Epithelial cell of proximal tubule (primary cell): ENCODE measurements at regions not wholly inside any gene's neighbourhood (a gene's known extent, or its start where the extent isn't known, plus 50 kb on each side); places are given as distances from the start of the nearest gene placed in this dataset.

Experiments used
- DNase-seq: peaks from one replicate; pipeline ENCODE4 v3.0.0-alpha.2; 2011; ENCODE audit warnings: low read depth
- H3K4me3 ChIP-seq: 2 replicates; pipeline ENCODE4 v1.5.1; 2011; ENCODE audit warnings: low read depth, mild to moderate bottlenecking, low read length
- TF ChIP-seq, protein P1 (sequence below): conservative IDR thresholded peaks from 2 replicates; pipeline ENCODE4 v1.5.1; 2012; ENCODE audit warnings: low read depth, mild to moderate bottlenecking, low read length

DNA sequence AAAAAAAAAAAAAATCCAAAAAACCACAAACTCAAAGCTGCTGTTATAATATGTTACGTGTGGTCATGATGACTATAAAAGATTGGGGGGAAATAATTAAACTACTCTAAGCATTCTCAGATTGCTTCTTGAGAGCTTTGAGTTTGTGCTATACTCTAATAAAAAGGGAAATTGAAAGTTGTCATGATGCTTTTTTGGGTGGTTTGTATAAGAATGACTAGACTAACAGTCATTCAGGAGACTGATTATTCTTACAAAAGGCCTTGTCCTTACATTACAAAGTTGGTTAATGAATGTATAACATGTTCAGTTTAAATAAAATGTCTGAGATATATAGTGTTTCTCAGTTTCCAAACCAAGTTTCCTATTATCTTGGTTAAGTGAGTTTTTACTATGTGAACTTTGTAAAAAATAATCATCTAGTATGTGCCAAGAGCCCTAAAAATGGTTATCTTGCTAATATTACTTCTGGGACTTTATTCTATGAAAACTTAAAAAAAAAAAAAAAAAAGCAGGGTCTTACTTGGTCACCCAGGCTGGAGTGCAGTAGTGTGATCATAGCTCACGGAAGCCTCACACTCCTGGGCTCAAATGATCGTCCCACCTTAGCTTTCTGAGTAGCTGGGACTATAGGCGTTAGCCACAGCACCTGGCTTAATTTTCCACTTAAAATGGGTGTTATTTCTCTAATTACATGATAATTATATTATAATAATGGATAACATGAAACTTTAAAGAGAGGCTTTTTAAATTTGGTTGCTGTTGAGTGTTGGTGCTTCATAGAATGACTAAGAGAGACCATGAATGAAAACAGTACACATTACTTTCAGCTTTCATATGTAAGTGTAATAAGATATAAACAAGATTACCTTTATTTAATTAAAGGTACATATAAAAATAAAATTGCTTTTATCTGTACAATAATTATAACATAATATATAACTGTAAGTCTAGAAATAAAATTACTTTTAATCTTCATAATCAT, 459.6 kb upstream of the RGS6 start:
- TF ChIP-seq, protein P1, sequence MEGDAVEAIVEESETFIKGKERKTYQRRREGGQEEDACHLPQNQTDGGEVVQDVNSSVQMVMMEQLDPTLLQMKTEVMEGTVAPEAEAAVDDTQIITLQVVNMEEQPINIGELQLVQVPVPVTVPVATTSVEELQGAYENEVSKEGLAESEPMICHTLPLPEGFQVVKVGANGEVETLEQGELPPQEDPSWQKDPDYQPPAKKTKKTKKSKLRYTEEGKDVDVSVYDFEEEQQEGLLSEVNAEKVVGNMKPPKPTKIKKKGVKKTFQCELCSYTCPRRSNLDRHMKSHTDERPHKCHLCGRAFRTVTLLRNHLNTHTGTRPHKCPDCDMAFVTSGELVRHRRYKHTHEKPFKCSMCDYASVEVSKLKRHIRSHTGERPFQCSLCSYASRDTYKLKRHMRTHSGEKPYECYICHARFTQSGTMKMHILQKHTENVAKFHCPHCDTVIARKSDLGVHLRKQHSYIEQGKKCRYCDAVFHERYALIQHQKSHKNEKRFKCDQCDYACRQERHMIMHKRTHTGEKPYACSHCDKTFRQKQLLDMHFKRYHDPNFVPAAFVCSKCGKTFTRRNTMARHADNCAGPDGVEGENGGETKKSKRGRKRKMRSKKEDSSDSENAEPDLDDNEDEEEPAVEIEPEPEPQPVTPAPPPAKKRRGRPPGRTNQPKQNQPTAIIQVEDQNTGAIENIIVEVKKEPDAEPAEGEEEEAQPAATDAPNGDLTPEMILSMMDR, result no peak
- DNase-seq, result no peak
- H3K4me3 ChIP-seq, result no peak overlapping the region

DNA sequence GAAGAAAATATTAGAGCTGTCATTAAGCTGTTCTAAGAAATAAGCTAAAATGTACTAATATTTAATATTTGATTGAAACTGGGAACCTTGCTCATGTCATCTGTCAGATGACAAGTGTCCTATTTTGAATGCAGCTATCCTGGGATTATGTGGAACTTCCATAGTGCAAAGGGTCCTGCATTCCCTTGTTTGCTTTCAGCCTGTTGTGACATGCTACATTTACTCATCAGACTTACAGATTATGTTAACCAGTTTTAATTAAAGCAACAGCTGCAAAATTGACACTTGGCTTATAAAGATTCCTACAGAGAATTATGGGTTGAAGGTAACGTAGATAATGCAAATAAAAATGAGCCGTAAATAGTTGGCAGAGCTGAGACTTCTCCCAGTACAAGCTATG, 458.4 kb upstream of the RGS6 start:
- no peak overlapping the region for H3K4me3 ChIP-seq
- no peak for DNase-seq
- TF ChIP-seq, protein P1, result no peak

DNA sequence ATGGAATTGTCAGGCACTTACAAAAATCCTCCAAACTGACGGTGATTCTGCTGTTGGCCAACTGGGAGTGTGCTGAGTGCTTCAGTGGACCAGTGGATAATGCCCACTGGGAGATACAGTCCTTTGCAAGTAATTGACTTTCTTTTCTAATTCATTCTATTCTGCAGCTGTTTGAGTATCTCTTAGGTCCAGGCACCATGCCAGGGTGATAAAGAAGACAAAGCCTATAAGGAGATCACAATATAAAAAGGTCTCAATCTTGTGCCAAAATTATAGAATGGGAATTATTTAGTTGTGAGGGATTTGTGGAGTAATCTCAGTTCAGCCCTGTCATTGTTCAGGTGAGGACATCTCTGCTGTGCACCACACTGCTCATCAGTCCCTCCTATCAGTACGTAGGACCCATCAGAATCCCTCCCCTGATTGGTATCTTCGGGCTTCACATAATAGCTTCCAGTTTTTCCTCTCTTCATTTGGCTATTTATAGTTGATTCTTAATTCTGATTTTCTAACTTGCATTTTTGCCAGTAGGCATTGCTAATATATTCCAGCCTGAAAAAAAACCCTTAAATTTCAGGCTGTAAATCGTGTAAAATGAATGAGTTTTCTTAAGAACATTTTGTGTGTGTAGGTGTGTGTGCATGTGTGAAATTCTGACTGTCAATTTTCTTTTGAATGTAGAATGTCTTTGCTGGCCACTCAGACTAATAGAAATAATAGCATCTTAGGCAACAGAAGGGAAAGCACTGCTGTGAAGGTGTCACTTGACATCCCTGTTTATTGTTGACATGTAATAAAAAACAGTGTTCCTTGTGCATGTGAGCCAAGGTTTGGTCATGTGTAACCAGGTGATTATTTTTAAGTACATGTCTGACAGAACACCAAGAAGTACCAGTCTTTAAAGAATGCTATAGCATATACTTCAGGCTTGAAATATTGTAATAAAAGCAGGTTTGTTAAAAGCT, 457.6 kb upstream of the RGS6 start:
- TF ChIP-seq, protein P1, result no peak
- no peak for DNase-seq
- H3K4me3 ChIP-seq, result no peak overlapping the region

DNA sequence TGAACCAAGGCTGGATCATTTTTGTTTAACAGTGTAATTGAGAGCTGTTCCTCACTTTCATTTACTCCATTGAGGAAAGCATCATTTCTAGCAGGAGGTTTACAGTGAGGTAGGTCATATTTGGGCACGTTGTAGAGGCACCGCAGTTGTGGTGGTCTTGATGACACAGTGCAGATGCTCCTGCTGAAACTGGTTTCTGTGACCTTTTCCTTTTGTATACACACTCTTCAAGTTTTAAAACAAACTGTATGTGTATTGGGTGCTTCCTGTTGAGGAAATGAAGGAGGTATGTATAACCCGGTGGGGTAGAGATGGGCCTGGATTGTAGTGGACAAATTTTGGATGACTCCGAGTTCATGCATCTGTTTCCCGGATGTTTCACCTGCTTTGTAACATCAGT, 456.3 kb upstream of the RGS6 start:
- TF ChIP-seq, protein P1, result no peak
- DNase-seq, result no peak

DNA sequence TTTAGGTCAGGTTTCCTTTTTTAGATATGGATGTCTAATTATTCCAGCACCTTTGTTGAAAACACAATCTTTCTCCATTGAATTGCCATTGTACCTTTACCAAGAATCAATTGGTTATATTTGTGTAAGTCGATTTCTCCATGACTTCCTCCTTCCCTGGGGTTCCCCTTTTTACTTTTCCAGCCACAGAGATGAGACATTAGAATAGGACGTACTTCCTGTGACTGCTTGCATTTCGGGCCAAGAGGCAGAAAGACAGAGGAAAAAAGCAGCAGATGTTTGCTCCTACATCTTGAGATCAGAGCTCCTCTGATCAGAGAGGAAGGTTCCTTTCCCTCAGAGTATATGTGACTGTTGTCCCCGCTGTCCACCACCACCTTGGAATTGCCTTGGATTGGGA, 453.7 kb upstream of the RGS6 start:
- H3K4me3 ChIP-seq, result no peak overlapping the region
- peak; percentile 20 for DNase-seq
- TF ChIP-seq, protein P1, result no peak

More for the DNA sequence above, 456.3 kb upstream of the RGS6 start:
- H3K4me3 ChIP-seq, result no peak overlapping the region

DNA sequence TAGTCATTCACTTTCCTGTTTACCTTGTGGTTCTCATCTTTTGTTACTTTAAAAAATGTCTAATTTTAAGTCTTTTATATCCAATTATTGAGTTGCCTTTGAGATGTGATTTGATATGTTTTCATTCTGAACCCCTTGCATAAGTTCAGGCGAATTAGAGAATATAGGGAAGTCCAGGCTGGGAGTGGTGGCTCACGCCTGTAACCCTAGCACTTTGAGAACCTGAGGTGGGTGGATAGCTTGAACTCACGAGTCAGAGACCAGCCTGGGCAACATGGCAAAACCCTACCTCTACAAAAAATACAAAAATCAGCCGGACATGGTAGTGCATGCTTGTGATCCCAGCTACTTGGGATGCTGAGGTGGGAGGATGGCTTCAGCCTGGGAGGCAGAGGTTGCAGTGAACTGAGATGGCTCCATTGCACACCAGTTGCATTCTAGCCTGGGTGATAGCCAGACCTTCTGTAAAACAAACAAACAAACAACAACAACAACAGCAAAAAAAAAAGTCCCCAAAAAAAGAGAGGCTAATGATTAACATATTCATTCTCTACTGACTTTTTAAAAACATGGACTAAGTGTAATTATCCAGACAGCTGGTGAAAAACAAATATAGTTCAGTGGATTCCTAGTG, 451.1 kb upstream of the RGS6 start:
- TF ChIP-seq, protein P1, result no peak
- no peak overlapping the region for H3K4me3 ChIP-seq
- DNase-seq, result no peak
